NB4 (cell line): ENCODE measurements at regions not wholly inside any gene's neighbourhood (a gene's known extent, or its start where the extent isn't known, plus 50 kb on each side); places are given as distances from the start of the nearest gene placed in this dataset.

Source experiments
- POLR2A ChIP-seq: IDR thresholded peaks from 2 replicates; pipeline ENCODE4 v1.6.1; 2011; ENCODE audit warnings: mild to moderate bottlenecking; ENCODE audit not compliant: insufficient read length; ENCODE audit errors: extremely low read depth
- TF ChIP-seq, protein P1 (sequence below): IDR thresholded peaks from one replicate; pipeline ENCODE4 v1.5.1; 2012; ENCODE audit warnings: low read depth, low read length

DNA sequence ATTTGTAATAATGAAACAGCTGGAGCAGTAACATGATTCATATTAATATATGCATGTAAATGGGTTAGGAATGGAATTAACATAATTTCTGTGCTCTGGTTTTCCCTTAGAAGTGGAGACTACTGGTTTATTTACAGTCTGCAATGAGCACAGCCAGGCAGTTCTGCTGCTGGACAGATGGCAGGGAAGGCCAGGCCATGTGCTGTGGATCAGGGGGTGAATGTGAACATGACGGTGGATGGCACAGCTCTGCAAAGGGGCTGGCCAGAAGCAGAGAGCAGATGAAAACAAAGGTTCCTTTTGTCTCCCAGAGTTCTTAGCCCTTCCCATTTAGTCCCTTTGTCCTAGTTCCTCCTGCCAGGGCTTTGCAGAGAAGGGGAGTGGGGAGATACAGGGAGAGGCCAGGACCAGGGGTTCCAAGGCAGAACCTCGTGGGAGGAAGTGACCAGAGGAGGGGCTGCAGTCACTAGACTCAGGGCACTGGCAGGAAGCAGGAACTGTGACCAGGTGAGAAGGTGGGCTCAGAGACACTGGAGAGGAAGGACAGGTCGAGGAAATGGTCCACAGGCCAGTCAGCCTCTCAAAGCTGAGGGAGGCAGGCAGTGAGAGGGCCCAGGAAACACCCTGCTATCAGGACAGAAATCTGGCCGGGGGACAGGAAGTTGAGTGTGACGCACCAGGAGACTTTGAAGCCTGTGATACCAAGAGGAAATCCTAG is 112.9 kb upstream of the ATP8B1 start:
- TF ChIP-seq, protein P1, sequence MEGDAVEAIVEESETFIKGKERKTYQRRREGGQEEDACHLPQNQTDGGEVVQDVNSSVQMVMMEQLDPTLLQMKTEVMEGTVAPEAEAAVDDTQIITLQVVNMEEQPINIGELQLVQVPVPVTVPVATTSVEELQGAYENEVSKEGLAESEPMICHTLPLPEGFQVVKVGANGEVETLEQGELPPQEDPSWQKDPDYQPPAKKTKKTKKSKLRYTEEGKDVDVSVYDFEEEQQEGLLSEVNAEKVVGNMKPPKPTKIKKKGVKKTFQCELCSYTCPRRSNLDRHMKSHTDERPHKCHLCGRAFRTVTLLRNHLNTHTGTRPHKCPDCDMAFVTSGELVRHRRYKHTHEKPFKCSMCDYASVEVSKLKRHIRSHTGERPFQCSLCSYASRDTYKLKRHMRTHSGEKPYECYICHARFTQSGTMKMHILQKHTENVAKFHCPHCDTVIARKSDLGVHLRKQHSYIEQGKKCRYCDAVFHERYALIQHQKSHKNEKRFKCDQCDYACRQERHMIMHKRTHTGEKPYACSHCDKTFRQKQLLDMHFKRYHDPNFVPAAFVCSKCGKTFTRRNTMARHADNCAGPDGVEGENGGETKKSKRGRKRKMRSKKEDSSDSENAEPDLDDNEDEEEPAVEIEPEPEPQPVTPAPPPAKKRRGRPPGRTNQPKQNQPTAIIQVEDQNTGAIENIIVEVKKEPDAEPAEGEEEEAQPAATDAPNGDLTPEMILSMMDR: no peak
- TF ChIP-seq POLR2A: no peak
